Islet of Langerhans (tissue), 1 donor: ENCODE measurements at regions not wholly inside any gene's neighbourhood (a gene's known extent, or its start where the extent isn't known, plus 50 kb on each side); places are given as distances from the start of the nearest gene placed in this dataset.

Experiments used
- FAIRE-seq: peaks from one replicate; lab custom pipeline; 2011; peaks lifted over from hg19 to GRCh38; lab: Jason Lieb, UNC

DNA sequence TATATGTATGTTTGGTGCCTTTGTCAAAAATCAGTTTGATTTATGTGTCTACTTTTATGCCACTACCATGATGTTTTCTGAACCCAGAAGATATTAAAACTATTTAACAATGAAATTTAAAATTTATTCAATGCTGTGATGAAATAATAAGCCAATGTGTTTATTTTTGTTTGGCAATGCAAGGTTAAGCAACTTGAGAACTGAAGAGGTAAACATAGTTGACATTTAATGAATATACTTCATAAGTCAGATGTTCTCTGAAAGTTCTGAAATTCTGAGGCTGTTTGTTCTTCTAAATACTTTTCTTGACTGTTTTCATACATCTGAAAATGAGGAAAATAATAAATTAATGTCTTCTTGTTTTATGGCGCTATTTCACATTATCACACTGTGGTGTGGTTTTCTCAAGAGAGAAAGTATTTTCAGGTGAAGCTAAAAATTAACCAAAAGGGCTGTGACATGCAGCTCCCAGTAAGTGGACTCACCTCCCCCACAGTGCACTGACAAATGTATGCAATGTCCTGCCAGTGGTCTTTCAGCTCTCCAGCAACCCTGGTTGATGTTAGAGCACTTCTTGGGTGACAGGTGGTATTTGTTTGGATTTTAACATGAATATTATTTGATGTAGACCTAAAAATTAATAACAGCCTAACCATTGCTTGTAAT lies 863.6 kb upstream of the SALL3 start:
- no peak for FAIRE-seq

DNA sequence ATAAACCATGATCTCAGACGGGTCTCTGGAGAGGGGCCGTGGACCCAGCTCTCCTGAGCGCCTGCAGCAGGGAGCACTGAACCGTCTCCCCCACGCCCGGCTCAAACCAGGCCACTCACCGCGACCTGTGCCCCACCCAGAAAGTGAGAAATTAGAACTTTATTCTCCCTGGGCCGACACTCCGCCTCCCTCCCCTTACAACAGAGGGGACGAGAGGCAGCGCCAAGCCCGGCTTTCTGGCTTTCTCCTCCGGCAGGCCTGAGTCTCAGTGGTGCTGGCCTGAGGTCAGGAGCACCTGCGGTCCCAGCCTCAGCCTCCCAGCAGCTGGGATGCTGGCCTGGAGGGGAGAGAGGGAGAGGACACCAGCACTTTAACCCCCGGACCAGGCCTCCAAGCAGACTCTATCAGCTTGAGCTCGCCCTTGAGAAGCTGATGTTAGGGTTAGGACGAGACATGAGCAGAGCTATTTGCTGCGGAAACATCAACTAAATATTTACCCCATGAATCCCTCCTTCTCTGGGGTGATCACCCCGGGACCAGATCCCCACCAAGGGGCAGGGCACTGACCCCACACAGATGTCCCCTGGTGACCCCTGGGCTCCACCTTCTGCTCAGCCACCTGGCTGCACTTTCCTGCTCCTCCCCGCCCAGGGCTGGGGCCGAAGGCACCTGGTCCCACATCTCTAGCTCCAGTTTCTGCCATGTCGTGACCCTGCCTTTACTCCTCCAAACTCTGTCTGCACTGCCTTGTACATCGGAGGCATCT lies 856.3 kb upstream of the SALL3 start:
- FAIRE-seq, result no peak

GRCh38 chr18:78123926-78124797 lies 855.5 kb upstream of the SALL3 start:
- FAIRE-seq, result no peak

GRCh38 chr18:78125206-78125896 lies 854.3 kb upstream of the SALL3 start:
- FAIRE-seq, result no peak

- no peak for FAIRE-seq
Observed at GRCh38 chr18:78126106-78126505, 853.5 kb upstream of the SALL3 start.

DNA sequence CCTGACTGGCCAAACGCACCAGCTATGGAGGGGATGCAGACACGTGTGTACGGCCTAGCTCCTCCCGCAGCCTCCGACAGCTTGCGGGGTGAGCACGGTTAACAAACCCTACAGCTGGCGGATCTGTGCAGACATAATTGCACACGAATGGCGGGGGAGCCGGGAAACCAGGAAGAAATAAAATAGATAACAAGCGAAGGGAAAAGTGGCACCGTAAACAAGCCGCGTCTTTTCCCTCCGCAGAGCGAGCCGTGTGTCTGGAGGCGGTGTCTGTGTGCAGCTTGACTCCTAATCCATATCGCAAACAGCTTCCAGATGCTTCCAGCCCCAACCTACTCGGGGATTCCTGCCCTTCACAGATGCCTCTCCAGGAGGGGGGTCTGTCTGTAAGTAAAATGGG lies 853.1 kb upstream of the SALL3 start:
- no peak for FAIRE-seq

- FAIRE-seq, result no peak
Observed at GRCh38 chr18:78127041-78127440, 852.6 kb upstream of the SALL3 start.

DNA sequence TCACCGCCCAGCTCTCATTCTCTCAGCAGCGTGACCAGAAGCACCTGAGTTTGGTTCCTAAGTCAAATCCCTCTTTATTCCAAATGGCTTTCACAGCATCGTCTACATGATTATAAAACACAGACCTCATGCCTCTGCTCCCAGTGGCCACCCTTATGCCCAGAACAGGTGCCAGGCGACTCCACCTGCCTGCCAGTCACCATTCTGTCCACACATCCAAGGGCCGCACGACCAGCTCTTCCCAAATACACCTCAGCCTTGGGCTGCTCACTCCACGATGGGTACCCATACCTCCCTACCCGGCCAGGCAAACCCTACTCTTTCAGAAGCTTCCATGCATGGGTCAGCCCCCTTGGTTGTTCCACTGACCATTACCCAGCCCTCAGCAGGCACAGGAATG lies 851.6 kb upstream of the SALL3 start:
- FAIRE-seq, result no peak

DNA sequence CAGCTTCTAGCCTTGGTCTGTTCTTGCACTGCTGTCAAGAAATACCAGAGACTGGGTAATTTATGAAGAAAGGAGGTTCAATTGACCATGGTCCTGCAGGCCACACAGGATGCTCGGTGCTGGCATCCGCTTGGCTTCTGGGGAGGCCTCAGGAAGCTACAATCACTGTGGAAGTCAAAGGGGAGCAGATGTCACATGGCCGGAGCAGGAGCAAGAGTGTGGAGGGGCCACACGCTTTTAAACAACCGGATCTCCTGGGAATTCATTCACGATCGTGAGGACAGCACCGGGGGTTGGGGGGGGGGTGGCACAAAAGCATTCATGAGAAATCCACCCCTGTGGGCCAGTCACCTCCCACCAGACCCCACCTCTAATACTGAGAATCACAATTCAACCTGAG lies 850.4 kb upstream of the SALL3 start:
- FAIRE-seq, result no peak

- FAIRE-seq, result no peak
Observed at GRCh38 chr18:78130232-78131195, 849.1 kb upstream of the SALL3 start.

DNA sequence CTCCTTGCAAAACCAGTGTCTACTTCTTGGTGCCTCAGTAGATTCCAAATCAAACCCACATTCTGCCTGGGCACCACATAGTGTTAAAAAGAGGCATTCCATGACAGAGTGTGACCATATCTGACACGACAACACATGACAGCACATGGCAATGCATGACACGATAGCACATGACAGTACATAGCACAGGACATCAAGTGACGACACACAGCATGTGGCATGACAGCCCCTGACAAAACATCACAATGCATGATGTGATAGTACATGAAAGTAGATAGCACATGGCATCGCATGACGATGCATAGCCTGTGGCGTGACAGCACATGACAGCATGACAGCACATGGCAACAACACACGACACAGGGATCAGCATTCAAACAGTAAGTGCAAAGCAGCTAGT lies 845.9 kb upstream of the SALL3 start:
- FAIRE-seq, result no peak

DNA sequence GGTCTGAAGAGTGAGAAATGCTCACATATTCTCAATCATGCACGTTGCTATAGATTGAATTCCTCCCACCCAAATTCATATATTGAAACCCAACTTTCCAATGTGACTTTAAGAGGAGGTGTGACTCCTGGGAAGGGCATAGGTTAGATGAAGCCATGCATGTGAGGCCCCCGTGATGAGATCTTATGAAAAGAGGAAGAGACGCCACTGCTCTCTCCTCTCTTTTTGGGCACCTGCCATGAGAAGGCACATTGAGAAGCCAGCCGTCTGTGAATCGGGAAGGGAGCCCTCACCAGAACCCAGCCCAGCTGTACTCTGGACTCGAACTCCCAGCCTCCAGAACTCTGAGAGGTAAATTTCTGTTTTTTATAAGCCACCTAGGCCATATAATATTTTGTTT lies 842.6 kb upstream of the SALL3 start:
- FAIRE-seq, result no peak

DNA sequence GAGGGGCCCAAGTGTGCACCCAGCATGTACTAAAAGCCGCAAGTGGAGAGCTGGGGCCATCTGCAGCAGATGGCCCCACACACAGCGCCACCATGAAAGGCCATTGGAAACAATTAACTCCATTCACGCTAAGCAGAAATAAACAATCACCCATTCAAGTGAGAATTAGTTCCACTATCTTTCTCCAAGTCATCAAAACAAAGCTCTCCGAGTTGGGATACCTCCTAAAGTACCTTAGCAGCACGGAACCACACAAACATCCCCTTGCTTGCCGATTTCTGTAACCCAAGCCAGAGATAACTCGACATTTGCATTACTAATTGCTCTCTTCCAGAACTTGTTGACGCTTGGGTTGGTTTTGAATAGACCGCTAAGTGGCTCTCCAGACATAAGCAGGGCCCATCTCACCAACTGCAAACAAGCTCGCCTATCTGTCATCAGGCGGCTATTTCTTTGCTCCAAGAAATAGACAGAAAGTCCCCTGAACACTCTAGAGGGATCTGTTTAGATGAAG lies 840.6 kb upstream of the SALL3 start:
- FAIRE-seq, result no peak

- FAIRE-seq, result no peak
Observed at GRCh38 chr18:78140294-78140693, 839.3 kb upstream of the SALL3 start.

DNA sequence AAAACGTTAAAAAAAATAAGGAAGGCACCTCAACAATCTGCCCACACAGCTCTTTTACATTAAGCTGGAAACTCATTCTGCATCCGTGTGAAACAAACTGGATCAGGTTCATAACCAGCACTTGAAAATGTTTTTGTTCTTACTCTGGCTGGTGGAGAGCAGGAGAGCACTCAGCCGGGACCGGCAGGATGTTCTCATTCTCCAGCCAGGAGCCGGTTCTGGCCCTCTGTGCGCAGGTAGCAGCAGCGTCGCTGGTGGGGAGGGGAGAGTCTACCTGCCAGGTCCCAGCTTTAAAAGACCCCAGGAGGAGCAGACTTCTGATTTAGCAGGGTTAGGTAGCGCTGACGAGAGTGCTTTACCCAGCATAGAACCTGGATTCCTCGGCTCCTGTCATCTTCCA lies 834.9 kb upstream of the SALL3 start:
- FAIRE-seq, result no peak

GRCh38 chr18:78145096-78145495 lies 834.5 kb upstream of the SALL3 start:
- no peak for FAIRE-seq

- FAIRE-seq, result no peak
Observed at GRCh38 chr18:78146136-78147085, 833.2 kb upstream of the SALL3 start.

- FAIRE-seq, result no peak
Observed at GRCh38 chr18:78150590-78150989, 829.0 kb upstream of the SALL3 start.

DNA sequence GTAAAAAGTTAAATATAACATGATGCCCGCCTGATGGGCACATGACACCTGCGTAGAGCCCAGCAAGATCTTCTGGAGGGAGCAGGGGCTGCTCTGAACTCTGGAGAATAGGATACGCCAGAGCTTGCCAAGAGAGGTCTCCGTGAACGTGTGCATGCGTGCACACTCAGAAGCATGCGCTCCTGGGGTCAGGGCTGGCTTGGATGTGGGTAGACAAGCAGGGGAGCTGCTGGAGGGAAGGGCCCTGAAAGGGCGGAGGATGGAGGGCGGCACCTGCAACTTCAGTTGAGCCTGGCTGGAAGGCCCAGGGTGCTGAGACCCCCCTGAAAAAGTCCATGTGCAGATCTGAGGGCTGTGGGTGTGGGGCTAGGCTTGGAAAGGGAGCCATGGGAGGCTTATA lies 828.4 kb upstream of the SALL3 start:
- no peak for FAIRE-seq
